ENCODE measurements at regions not wholly inside any gene's neighbourhood (a gene's known extent, or its start where the extent isn't known, plus 50 kb on each side); places are given as distances from the start of the nearest gene placed in this dataset.

DNA sequence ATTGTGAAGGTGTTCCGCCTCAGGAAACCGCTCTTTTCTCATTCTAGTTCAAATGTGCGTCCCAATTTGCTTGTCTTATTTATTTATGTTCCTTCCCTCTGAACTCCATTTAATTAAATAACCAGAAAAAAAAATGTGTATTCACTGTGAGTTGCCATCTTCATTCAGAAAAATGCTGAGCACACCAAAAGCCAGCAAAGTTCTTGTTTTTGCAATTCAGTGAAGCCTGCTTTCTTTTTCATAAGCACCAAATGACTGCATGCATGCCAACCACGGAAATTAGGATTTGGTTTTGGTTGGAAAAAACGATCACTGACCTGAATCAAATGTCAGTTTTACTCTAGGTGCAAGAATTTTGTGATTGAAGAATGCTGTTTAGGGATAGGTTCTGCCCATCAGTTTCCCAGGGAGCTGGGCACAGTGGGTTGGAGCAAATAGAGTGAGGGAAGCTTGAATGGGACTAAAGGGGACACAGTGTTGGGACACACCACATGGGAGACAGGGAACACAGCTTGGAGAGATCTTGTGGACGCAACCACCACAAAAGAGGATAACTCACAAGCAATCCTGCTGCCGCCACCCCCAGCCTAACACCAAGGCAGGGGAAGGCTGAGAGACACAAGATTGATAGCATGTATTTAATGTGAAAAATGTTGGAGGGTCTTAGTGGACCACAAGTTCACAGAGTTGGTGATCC is 183.4 kb upstream of the GALNT2 start:
- no peak for TF ChIP-seq POLR2AphosphoS5 (IDR thresholded peaks at IDR 0.05)
- TF ChIP-seq, protein P1, sequence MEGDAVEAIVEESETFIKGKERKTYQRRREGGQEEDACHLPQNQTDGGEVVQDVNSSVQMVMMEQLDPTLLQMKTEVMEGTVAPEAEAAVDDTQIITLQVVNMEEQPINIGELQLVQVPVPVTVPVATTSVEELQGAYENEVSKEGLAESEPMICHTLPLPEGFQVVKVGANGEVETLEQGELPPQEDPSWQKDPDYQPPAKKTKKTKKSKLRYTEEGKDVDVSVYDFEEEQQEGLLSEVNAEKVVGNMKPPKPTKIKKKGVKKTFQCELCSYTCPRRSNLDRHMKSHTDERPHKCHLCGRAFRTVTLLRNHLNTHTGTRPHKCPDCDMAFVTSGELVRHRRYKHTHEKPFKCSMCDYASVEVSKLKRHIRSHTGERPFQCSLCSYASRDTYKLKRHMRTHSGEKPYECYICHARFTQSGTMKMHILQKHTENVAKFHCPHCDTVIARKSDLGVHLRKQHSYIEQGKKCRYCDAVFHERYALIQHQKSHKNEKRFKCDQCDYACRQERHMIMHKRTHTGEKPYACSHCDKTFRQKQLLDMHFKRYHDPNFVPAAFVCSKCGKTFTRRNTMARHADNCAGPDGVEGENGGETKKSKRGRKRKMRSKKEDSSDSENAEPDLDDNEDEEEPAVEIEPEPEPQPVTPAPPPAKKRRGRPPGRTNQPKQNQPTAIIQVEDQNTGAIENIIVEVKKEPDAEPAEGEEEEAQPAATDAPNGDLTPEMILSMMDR (IDR thresholded peaks at IDR 0.05), result no peak
- TF ChIP-seq POLR2A (IDR thresholded peaks at IDR 0.05), result no peak
